ENCODE measurements at regions not wholly inside any gene's neighbourhood (a gene's known extent, or its start where the extent isn't known, plus 50 kb on each side); places are given as distances from the start of the nearest gene placed in this dataset.
"Not testable (repeated sequence)": the region's sequence is repeated elsewhere in the genome, so short reads cannot be mapped to it uniquely, and the experiment has no call there.

- DNase-seq, result no peak
Measured at GRCh38 chr20:30484009-30484748, 773.3 kb upstream of the DEFB115 start.

DNA sequence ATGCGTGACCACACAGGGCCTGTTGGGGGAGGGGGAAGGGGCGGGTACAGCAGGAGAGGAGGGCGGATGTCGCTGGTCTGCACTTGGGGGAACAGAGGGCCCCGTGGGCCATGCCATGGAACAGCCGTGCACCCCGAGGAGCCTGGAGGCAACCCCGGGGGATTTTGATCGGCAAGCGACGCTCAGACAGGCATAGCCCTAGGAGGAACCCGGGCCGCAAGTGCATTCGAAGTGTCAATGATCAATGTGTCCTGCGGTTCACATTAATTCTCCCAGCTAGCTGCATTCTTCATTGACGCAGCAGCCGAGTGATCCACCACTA, 772.8 kb upstream of the DEFB115 start:
- no peak for DNase-seq

- DNase-seq, result no peak
Measured at GRCh38 chr20:30485331-30486102, 771.9 kb upstream of the DEFB115 start.

- DNase-seq, result no peak
Measured at GRCh38 chr20:30486103-30486478, 771.4 kb upstream of the DEFB115 start.

DNA sequence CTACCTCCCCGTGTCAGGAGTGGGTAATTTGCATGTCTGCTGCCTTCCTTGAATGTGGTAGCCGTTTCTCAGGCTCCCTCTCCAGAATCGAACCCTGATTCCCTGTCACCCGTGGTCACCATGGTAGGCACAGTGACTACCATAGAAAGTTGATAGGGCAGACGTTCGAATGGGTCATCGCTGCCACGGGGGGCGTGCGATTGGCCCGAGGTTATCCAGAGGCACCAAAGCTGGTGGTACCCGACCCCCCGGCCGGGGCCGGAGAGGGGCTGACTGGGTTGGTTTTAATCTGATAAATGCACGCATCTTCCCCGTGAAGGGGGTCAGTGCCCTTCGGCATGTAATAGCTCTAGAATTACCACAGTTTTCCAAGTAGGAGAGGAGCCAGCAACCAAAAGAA, 770.0 kb upstream of the DEFB115 start:
- not testable (repeated sequence) for DNase-seq

DNA sequence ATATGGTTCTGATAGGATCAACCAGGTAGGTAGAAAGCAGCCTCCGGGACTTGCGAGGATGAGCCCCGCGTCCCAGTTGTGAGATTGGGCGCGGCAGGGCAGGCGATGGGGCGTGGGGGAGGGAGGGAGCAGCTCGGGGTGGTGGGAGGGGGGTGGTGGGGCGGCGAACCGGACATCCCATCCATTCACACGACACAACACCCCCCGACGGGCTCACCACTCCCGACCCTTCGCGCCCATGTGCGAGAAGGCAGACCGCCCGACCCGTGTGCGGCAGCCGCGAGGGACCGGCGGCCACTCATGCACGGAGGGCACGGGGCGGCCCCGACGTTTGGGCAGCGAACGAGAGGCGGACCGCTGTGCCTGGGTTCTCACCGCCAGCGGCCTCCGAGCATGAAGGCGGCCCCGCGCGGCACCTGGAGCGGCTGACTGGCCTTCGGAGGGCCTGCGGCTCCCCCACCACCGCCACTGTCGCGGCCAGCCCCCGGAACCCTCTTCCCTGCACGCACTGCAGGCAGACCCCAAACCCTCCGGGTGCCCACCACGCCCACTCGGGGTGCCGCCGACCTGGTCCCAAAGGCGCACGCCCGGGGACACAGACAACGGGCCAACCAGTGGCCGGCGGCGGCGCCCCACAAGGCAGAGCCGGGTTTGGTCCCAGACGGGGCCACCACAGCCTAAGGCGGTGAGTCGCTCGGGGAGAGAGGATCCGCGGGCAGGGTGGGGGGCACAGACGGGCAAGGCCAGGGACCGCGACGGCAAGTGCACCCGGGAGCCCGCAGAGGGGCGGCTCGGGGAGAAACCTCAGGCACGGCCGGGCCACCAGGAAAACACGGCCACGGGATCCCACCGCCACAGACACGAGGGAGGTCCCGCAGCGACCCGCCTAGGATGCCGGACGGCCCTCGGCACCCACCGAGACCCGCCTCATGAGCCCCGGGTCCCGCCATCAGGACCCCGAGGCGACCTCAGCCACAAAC, 769.2 kb upstream of the DEFB115 start:
- no peak for DNase-seq

DNA sequence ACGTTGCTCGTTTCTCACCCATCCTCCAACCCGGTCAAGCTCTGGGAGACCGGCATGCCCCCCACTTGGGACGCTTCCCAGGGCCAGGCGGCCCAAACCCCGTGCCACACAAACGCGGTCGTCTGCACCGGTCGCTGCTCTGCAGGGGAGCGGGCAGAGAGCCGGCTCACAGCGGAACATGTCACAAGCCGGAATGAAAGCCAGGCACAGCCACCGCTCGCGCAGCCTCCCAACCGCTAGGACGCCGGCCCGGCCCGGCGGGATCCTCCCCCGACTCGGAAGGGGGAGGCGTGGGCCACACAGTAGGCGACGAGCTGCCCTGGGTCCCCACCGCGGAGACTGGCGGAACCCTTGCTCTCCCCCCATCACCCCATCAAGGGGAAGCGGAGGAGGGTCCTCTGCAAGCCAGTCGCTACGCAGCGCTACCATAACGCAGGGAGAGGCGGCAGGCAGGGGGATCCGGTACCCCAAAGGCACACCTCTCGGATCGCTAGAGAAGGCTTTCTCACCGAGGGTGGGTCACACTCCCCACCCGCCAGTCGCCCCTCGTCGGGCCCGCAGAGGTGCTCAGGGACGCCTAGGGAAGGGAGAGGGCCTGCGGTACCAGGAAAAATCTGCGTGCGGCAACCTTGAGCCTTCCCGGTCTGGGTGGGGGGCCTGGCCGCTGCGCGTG, 768.4 kb upstream of the DEFB115 start:
- no peak for DNase-seq

DNA sequence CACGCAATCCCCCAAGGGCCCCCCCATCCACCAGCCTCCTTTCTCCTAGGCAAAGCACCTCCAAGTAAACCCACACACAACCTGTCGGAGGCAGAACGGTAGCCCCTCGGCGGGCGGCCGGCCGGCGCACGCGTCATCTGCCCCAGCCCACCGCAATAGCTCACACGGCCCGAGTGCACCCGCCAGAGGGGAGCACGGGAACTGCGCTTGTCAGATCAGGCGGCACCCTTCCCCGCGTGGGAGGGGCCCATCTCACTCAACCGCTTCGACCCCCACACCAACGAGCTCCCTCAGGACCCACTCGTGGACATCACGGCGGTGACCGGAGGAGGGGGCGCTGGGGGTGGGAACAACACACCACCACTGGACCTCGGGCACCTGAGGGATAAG, 767.9 kb upstream of the DEFB115 start:
- no peak for DNase-seq

DNA sequence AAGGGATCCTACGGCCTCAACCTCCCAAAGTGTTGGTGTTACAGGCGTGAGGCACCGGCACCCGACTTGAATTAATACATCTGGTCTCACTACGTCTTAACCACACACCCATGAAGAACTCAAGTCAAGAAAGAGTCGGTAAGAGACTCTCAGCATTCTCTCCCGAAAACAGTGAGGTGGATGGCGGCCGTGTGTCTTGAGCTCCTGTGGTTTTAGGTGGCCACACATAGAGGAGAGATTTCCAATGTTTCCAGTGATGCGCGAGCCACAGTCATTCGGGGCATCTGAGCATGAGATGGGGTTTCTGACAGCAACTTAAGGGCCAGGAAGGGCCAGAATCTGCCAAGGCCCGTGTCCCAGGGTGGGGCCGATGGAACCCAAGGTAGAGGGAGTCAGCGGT, 766.4 kb upstream of the DEFB115 start:
- DNase-seq, result no peak

DNA sequence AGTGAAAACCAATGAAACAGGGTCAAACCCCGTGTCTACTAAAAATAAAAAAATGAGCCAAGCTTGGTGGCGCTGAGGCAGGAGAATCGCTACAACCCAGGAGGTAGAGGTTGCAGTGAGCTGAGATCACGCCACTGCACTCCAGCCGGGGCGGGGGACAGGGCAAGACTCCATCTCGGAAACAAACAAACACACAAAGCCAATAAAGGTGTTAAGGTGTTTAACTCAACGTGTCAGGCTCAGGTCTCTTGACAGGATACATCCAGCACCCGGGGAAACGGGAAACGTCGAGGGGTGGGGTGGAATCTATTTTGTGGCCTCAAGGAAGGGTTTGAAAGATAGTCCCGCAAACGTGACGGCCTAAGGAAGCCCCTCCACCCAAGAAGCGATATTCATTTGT, 760.8 kb upstream of the DEFB115 start:
- not testable (repeated sequence) for DNase-seq

DNA sequence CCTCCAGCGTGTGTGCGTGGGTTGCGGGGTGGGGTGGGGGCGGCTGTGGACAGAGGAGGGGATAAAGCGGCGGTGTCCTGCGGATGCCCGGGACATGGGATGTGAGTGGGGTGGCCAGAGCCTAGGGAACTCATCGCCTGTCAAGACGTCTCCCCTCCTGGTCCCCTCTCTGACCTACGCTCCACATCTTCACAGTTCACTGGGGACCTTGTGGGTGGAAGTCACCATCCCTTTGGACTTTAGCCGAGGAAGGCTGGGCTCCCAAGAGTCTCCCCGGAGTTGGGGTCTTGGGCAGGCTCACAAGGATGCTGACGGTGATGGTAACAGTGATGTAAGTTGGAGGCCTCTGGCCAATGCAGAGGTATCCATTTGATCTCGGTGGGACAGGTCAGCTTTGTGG, 760.3 kb upstream of the DEFB115 start:
- DNase-seq, result not testable (repeated sequence)

- DNase-seq, result no peak
Measured at GRCh38 chr20:30499123-30499522, 758.3 kb upstream of the DEFB115 start.

GRCh38 chr20:30499716-30500446, 757.6 kb upstream of the DEFB115 start:
- DNase-seq, result not testable (repeated sequence)

DNA sequence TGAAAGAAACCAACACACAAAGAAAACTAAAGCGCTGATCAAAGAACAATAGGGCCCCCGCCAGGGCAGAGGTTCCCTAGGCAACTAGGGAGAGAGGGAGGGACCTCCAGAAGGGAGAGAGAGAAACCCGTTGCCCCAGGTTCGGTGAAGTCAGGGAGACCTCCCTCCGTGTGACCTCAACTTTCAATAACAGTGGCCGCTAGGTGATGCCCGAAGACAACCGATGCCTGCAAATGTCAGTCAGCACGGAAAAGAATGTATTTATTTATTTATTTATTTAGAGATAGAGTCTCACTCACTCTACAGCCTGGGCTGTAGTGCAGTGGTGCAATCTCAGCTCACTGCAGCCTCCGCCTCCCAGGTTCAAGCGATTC, 757.0 kb upstream of the DEFB115 start:
- DNase-seq, result not testable (repeated sequence)

DNA sequence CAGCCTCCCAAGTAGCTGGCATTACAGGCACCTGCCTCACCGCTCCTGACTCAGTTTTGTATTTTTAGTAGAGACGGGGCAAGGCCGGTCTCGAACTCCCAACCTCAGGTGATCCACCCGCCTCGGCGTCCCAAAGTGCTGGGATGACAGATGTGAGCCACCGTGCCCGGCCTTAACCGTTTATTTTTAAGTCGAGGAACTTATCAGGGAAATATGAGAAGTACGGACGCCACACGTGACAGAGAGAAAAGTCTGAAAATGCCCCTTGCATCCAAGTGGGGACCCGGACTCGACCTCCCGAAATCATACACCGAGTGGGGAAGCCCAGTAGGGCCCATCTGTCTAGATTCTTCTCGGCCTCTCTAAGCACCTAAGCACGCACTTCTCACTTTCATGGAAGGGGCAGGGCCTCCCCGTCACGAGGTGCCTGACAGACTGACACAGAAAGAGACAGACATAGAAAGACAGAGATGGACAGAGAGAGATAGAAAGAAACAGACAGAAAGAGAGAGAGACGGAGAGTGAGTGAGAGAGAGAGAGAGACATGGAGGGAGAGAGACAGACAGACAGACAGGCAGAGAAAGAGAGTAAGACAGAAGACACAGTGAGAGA, 756.5 kb upstream of the DEFB115 start:
- no peak for DNase-seq

GRCh38 chr20:30502670-30503069, 754.8 kb upstream of the DEFB115 start:
- no peak for DNase-seq

GRCh38 chr20:30503204-30503603, 754.3 kb upstream of the DEFB115 start:
- DNase-seq, result not testable (repeated sequence)

GRCh38 chr20:30503992-30504570, 753.4 kb upstream of the DEFB115 start:
- DNase-seq, result no peak

DNA sequence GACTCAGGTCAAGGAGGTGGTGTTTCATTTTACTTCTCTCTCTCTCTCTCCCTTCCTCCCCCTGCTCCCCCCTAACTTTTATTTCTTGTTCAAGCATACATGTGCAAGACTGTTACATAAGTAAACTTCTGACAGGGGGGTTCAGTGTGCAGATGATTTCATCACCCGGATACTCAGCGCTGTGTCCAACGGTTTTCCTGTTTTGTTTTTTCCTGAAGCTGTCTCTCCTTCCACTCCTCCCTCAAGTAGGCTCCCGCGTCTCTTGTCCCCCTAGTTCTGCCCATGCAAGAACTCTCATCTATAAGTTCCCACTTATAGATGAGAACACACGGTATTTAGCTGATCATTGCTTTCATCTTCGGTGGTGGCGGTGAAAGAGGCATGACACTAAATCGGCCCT, 751.9 kb upstream of the DEFB115 start:
- DNase-seq, result no peak

- DNase-seq, result no peak
Measured at GRCh38 chr20:30506100-30506499, 751.4 kb upstream of the DEFB115 start.

GRCh38 chr20:30508382-30508781, 749.1 kb upstream of the DEFB115 start:
- DNase-seq, result not testable (repeated sequence)

Data from stimulated activated CD4-positive, alpha-beta T cell treated with anti-CD3 and anti-CD28 coated beads, Interleukin-2, amount 100 ng/mL, for 24 hours (primary cell).